RKO (cell line): ENCODE measurements at regions not wholly inside any gene's neighbourhood (a gene's known extent, or its start where the extent isn't known, plus 50 kb on each side); places are given as distances from the start of the nearest gene placed in this dataset.
"Not testable (repeated sequence)": the region's sequence is repeated elsewhere in the genome, so short reads cannot be mapped to it uniquely, and the experiment has no call there.

ENCODE experiments used
- DNase-seq: peaks from one replicate; pipeline ENCODE4 v3.0.0-alpha.2; 2016; ENCODE audit warnings: low spot score

DNA sequence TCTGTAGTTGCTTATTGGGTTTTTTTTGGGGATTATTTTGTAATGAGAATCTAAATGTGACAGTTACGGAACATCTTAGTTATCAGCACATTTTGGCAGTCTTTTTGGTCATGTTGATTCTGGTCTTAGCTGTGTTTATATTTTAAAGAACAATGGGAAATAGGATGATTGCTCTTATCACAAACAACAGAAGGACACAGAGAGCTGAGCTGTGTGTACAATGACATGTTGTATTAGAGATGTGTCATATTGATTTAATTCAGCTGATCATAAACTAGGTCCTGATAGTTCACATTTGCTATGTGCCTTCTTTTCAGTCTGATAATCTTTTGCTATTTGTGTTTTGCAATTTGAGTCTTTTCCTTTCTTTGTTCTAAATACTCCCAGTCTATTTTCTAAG lies 781.7 kb downstream of the TRHDE start:
- DNase-seq, result no peak

GRCh38 chr12:73057428-73057827 lies 785.3 kb downstream of the TRHDE start:
- DNase-seq, result no peak

GRCh38 chr12:73065913-73066312 lies 793.7 kb downstream of the TRHDE start:
- no peak for DNase-seq

- DNase-seq, result no peak
Measured at GRCh38 chr12:73067616-73068015, 795.4 kb downstream of the TRHDE start.

DNA sequence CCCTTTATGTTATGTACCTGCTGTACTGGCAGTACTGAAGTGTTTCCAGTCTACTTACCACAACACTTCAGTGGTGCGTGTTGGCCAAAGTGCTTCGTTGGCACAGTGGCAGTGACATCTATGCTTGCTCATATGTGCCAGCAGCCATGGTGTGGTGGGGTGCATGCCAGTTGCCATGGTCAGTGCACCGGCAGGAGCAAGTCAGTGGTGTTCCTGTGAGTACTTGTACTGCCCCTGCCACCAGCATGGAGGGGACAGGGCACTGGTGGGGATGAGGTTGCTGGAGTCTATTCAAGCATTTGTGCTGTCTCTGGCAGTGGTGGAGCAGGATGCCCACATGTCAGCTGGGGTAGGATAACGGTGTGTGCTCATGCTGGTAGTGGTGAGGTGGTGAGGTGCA lies 800.0 kb downstream of the TRHDE start:
- DNase-seq, result no peak

DNA sequence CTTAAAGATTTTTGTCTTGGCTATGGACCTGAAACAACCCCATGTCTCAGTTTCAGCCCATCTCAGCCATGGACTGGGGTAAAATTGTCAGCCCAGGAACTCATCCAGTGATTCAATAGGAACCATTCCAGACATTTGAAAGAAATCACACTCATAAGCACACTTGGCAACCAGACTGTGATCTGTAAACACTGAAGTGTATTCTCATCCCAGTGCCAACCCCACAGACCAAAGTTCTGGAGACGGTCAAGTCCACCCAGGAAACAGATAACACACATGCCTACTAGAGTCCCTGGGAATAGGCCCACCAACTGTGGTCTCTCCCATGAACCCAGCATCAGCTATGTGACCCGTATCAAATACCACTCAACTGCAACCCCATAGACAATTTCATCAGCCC lies 804.6 kb downstream of the TRHDE start:
- DNase-seq, result no peak

GRCh38 chr12:73083736-73084135 lies 811.6 kb downstream of the TRHDE start:
- no peak for DNase-seq

DNA sequence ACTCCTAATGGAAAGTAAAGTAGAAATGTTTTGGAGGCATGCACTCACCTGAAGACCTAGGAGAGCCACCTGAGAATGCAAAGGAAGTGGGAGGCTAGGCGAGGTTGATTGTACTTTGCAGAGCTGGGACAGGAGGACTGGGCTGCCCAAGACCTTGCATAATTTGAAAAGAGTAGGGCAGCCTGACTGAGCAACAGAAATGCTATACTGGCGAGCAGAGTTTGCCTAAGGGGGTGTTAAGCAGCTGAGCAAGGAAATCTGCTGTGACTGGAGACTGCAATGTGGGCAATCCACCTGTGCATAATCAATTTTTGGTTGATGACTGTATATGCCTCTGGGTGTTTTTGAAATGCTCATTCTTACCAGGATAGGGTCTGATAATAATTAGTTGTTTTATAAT lies 834.1 kb downstream of the TRHDE start:
- DNase-seq, result no peak

DNA sequence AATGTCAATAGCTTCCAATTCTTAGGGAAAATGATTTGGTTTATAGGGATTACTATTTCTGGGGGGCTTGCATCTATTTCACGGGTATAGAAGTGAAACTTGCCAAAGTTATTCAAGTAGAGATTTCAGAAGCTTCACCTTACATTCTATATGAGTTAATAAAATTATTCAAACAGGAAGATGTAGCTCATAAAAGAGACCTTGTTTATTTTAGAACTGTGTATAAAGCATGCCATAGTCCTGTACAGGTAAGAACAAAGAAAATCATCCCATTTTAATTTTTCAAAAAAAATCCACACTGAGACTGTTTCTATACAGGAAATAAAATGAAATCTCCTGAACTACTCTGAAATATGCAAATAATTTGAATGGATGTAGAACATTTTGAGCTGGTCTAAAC lies 834.7 kb downstream of the TRHDE start:
- DNase-seq, result no peak

DNA sequence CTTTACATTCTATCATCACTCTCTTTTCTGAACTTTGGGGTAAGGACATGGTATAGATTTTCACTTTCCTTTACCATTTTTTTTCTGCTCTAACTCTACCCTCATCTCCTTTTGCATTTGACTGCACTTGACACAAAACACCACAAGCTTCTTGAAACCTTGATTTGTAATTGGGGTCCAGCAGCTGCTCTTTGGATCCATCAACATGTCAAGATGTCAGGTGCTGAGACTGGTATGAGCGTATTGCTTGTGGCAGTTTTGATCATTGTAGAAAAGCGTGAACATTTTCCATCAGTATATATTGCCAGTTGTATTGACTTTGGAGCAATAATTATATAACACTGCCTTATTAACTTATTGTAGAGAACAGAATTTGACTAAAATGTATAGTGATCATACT lies 838.6 kb downstream of the TRHDE start:
- no peak for DNase-seq

DNA sequence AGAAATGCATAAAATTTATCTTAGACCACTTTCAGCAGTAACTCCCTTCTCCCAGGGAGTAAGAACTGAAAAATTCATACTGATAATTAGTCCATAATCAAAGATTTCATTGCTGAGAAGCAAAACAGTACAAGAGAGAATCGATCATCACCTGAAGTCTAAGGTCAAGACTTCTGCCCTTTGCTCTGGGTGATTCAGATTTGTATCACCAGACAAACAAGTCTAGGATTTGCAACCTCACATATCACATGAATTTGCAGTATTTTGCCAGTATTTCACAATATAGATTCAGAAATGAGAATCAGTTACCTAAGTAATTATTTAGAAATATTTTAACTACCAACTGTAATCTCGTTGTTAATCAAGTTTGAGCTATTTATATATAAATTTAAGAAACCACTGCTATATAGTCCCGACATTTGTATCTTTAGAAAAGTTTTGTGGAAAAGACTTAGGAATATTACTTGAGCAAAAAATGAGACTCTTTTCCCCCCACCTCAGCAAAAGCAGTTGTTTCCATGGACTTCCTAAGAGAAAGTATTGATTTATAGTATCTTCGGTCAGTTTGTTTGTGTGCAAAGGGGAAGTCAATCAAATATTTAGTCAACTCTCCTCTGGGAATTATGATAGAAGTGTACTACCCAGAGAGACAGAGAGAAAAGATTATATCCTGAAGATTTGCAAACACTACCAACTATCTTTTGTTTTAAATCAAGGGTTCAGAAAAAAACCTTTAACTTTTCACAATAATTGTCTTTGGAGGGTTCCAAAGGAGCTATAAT lies 840.1 kb downstream of the TRHDE start:
- no peak for DNase-seq

DNA sequence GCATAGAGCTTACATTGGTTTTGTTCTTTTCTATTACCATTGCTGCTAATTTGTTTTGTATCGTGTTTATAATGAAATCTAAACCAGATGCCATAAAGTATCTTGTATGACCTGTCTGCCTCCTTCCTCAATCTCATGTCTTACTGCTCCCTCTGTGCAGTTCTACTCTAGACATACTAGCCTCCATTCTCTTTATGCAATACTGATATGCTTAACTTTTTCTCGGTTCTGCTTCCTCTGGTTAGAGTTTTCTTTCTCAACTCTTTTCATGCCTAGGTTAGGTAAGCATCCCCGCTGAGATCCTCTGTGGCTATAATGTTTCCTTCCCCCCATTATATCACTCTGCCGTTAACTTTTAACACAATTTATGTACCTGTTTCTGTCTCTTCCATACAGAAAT lies 852.3 kb downstream of the TRHDE start:
- no peak for DNase-seq

DNA sequence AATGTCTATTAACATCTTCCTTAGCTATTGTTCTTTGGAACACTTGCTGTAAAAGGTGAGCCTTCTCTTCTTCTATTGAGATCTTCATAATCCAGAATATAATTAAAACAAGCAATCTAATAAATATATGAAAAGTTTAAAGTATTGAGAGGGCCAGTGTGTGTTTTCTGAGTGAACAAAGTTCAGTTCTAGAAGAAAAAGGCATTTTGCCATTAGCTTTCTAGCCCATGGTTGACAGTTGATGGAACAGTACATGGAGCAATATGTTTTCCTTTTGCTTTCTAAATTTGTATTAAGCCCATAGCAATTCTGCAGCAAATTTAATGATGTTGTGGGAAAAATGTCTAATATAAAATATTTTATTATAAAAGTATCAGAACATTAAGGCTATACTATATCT lies 853.0 kb downstream of the TRHDE start:
- no peak for DNase-seq

- no peak for DNase-seq
Measured at GRCh38 chr12:73136386-73136785, 864.2 kb downstream of the TRHDE start.

- not testable (repeated sequence) for DNase-seq
Measured at GRCh38 chr12:73139642-73140041, 867.5 kb downstream of the TRHDE start.

GRCh38 chr12:73158341-73158740 lies 886.2 kb downstream of the TRHDE start:
- no peak for DNase-seq

GRCh38 chr12:73159954-73160353 lies 887.8 kb downstream of the TRHDE start:
- no peak for DNase-seq

DNA sequence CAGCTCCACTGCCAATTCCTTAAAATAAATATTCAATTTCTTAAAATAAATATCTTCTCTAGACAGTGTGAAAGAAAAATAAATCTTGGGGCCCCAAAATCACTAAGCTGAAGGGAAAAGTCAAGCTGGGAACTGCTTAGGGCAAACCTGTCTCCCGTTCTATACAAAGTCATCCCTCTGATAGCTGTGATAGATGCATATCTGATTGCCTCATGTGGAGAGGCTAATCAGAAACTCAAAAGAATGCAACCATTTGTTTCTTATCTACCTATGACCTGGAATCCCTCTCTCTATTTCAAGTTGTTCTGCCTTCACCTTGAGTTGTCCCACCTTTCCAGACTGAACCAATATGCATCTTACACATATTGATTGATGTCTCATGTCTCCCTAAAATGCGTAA lies 889.8 kb downstream of the TRHDE start:
- no peak for DNase-seq

- DNase-seq, result no peak
Measured at GRCh38 chr12:73180734-73181133, 908.6 kb downstream of the TRHDE start.

GRCh38 chr12:73181244-73181643 lies 909.1 kb downstream of the TRHDE start:
- no peak for DNase-seq

GRCh38 chr12:73185403-73185802 lies 913.2 kb downstream of the TRHDE start:
- no peak for DNase-seq

- no peak for DNase-seq
Measured at GRCh38 chr12:73186272-73186671, 914.1 kb downstream of the TRHDE start.

- no peak for DNase-seq
Measured at GRCh38 chr12:73187765-73188164, 915.6 kb downstream of the TRHDE start.

GRCh38 chr12:73210548-73211204 lies 938.5 kb downstream of the TRHDE start:
- no peak for DNase-seq
